Non-pigmented ciliary epithelial cell (primary cell): ENCODE measurements at regions not wholly inside any gene's neighbourhood (a gene's known extent, or its start where the extent isn't known, plus 50 kb on each side); places are given as distances from the start of the nearest gene placed in this dataset.
"Not testable (repeated sequence)": the region's sequence is repeated elsewhere in the genome, so short reads cannot be mapped to it uniquely, and the experiment has no call there.

Source experiments
- DNase-seq: peaks from one replicate; pipeline ENCODE4 v3.0.0-alpha.2; 2010; ENCODE audit warnings: low read depth

- not testable (repeated sequence) for DNase-seq
Observed at GRCh38 chr1:146281522-146281921, 52.7 kb upstream of the NOTCH2NLA start.

GRCh38 chr1:146278758-146279157 is 49.9 kb upstream of the NOTCH2NLA start:
- DNase-seq: not testable (repeated sequence)
